ENCODE measurements at regions not wholly inside any gene's neighbourhood (a gene's known extent, or its start where the extent isn't known, plus 50 kb on each side); places are given as distances from the start of the nearest gene placed in this dataset.

DNA sequence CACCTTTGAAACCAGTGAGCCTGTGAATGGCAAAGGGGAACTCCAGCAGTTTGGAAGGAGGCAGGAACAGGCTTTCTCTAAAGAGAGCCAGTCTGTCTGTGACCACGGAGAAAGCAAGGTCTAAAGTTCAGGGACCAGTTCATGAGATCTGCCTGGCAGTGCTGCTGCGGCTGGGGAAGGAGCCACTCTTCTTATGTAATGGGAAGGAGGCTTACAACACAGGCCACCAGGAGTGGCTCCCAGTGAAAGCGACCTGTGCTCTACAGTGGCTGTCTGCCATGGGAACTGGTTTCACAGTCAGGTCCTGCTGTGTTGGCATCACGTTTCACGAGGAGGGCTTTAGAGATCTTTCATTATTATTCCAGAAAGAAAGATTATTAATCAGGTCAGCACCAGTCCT, 291.9 kb upstream of the PRDM1 start:
- H3K4me3 ChIP-seq = no peak overlapping the region
- no peaks in the 10 kb centered on the region for H3K9me3 Mint-ChIP-seq
- H3K9me2 ChIP-seq (ENCODE audit: insufficient read depth) = no peaks in the 10 kb centered on the region
- H3K4me1 ChIP-seq (ENCODE audit: insufficient read depth) = no peaks in the 10 kb centered on the region; the same call in none of the 2 replicates
- peak overlapping the region; percentile 91; the same call in 1 of the 2 replicates for H2AFZ ChIP-seq
- no peaks in the 10 kb centered on the region for H3K27me3 Mint-ChIP-seq (ENCODE audit: insufficient read depth, low read depth, poor library complexity)
- H4K20me1 ChIP-seq (replicated peaks; ENCODE audit: insufficient read depth) = no peaks in the 10 kb centered on the region
- H3K4me3 Mint-ChIP-seq = no peak overlapping the region
- no peak overlapping the region for H3K27ac Mint-ChIP-seq
- H3K27me3 ChIP-seq (ENCODE audit: insufficient read depth) = no peaks in the 10 kb centered on the region
- H3K4me1 Mint-ChIP-seq = peaks cover 12% of the 10 kb centered on the region; the same call in 2 of the 3 replicates
- no peak overlapping the region for H3K4me2 ChIP-seq
- H3F3A ChIP-seq (replicated peaks; ENCODE audit: low read depth) = no peaks in the 10 kb centered on the region
- TF ChIP-seq POLR2AphosphoS5 (IDR thresholded peaks at IDR 0.05; ENCODE audit: low read depth) = no peak
- TF ChIP-seq, protein P1, sequence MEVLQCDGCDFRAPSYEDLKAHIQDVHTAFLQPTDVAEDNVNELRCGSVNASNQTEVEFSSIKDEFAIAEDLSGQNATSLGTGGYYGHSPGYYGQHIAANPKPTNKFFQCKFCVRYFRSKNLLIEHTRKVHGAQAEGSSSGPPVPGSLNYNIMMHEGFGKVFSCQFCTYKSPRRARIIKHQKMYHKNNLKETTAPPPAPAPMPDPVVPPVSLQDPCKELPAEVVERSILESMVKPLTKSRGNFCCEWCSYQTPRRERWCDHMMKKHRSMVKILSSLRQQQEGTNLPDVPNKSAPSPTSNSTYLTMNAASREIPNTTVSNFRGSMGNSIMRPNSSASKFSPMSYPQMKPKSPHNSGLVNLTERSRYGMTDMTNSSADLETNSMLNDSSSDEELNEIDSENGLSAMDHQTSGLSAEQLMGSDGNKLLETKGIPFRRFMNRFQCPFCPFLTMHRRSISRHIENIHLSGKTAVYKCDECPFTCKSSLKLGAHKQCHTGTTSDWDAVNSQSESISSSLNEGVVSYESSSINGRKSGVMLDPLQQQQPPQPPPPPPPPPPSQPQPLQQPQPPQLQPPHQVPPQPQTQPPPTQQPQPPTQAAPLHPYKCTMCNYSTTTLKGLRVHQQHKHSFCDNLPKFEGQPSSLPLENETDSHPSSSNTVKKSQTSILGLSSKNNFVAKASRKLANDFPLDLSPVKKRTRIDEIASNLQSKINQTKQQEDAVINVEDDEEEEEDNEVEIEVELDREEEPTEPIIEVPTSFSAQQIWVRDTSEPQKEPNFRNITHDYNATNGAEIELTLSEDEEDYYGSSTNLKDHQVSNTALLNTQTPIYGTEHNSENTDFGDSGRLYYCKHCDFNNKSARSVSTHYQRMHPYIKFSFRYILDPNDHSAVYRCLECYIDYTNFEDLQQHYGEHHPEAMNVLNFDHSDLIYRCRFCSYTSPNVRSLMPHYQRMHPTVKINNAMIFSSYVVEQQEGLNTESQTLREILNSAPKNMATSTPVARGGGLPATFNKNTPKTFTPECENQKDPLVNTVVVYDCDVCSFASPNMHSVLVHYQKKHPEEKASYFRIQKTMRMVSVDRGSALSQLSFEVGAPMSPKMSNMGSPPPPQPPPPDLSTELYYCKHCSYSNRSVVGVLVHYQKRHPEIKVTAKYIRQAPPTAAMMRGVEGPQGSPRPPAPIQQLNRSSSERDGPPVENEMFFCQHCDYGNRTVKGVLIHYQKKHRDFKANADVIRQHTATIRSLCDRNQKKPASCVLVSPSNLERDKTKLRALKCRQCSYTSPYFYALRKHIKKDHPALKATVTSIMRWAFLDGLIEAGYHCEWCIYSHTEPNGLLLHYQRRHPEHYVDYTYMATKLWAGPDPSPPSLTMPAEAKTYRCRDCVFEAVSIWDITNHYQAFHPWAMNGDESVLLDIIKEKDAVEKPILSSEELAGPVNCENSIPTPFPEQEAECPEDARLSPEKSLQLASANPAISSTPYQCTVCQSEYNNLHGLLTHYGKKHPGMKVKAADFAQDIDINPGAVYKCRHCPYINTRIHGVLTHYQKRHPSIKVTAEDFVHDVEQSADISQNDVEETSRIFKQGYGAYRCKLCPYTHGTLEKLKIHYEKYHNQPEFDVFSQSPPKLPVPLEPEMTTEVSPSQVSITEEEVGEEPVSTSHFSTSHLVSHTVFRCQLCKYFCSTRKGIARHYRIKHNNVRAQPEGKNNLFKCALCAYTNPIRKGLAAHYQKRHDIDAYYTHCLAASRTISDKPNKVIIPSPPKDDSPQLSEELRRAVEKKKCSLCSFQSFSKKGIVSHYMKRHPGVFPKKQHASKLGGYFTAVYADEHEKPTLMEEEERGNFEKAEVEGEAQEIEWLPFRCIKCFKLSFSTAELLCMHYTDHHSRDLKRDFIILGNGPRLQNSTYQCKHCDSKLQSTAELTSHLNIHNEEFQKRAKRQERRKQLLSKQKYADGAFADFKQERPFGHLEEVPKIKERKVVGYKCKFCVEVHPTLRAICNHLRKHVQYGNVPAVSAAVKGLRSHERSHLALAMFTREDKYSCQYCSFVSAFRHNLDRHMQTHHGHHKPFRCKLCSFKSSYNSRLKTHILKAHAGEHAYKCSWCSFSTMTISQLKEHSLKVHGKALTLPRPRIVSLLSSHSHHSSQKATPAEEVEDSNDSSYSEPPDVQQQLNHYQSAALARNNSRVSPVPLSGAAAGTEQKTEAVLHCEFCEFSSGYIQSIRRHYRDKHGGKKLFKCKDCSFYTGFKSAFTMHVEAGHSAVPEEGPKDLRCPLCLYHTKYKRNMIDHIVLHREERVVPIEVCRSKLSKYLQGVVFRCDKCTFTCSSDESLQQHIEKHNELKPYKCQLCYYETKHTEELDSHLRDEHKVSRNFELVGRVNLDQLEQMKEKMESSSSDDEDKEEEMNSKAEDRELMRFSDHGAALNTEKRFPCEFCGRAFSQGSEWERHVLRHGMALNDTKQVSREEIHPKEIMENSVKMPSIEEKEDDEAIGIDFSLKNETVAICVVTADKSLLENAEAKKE (CRISPR knock-in tag; IDR thresholded peaks at IDR 0.05) = peak; percentile 30; the same call in 1 of the 2 replicates
- peak; percentile 89 for ATAC-seq
- H3K79me2 ChIP-seq (replicated peaks; ENCODE audit: insufficient read depth) = no peaks in the 10 kb centered on the region
- DNase-seq (ENCODE audit: low spot score) = peak; percentile 44
- no peaks in the 10 kb centered on the region for H3K36me3 ChIP-seq (ENCODE audit: insufficient read depth)
- H3K36me3 Mint-ChIP-seq (ENCODE audit: low read depth) = no peaks in the 10 kb centered on the region
- H3K27ac ChIP-seq (ENCODE audit: low read depth) = no peak overlapping the region

DNA sequence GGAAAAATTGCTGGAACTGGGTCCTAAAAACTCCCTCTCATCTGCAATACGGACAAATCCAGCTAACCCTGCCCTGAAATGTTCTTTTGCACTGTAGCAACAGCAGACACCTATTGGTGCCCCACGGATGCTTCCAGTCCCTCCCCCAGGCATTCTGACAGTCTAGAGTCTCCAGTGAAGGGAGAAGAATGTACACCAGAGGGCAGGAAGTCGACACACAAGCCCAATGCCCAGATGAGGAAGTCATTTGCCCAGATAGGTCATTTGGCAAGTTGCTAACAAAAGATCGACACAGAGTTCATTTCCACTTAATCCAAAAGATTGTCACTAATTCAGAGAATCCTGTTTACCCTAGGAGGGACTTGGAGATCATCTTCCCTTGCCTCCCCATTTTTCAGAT, 293.0 kb upstream of the PRDM1 start:
- ATAC-seq (no peak), DNase-seq (ENCODE audit: low spot score) (no peak)
- Mint-ChIP-seq H3K4me1 (peaks cover 12% of the 10 kb centered on the region; the same call in 2 of the 3 replicates), H3K27me3 (ENCODE audit: insufficient read depth, low read depth, poor library complexity) (no peaks in the 10 kb centered on the region), H3K4me3 (no peak overlapping the region), H3K36me3 (ENCODE audit: low read depth) (no peaks in the 10 kb centered on the region), H3K27ac (no peak overlapping the region), H3K9me3 (no peaks in the 10 kb centered on the region)
- Histone ChIP-seq H3F3A (replicated peaks; ENCODE audit: low read depth) (no peaks in the 10 kb centered on the region), H3K27me3 (ENCODE audit: insufficient read depth) (no peaks in the 10 kb centered on the region), H3K36me3 (ENCODE audit: insufficient read depth) (no peaks in the 10 kb centered on the region), H3K4me1 (ENCODE audit: insufficient read depth) (no peaks in the 10 kb centered on the region; the same call in none of the 2 replicates), H3K9me2 (ENCODE audit: insufficient read depth) (no peaks in the 10 kb centered on the region), H4K20me1 (replicated peaks; ENCODE audit: insufficient read depth) (no peaks in the 10 kb centered on the region), H3K27ac (ENCODE audit: low read depth) (no peak overlapping the region), H3K4me3 (no peak overlapping the region), H3K4me2 (no peak overlapping the region), H2AFZ (no peak overlapping the region; the same call in 1 of the 2 replicates), H3K79me2 (replicated peaks; ENCODE audit: insufficient read depth) (no peaks in the 10 kb centered on the region)
- no peak for TF ChIP-seq EZH2 (IDR thresholded peaks at IDR 0.05; ENCODE audit: low read depth, unreplicated experiment)
- TF ChIP-seq, protein P2, sequence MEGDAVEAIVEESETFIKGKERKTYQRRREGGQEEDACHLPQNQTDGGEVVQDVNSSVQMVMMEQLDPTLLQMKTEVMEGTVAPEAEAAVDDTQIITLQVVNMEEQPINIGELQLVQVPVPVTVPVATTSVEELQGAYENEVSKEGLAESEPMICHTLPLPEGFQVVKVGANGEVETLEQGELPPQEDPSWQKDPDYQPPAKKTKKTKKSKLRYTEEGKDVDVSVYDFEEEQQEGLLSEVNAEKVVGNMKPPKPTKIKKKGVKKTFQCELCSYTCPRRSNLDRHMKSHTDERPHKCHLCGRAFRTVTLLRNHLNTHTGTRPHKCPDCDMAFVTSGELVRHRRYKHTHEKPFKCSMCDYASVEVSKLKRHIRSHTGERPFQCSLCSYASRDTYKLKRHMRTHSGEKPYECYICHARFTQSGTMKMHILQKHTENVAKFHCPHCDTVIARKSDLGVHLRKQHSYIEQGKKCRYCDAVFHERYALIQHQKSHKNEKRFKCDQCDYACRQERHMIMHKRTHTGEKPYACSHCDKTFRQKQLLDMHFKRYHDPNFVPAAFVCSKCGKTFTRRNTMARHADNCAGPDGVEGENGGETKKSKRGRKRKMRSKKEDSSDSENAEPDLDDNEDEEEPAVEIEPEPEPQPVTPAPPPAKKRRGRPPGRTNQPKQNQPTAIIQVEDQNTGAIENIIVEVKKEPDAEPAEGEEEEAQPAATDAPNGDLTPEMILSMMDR (conservative IDR thresholded peaks at IDR 0.05; ENCODE audit: low read depth in 2 of 2) = peak in 1 of 2 experiments; percentile 28; a peak in 1 of 4 replicates
